ENCODE measurements at regions not wholly inside any gene's neighbourhood (a gene's known extent, or its start where the extent isn't known, plus 50 kb on each side); places are given as distances from the start of the nearest gene placed in this dataset.

- no peak for DNase-seq
- no peaks in the 10 kb centered on the region for H3K36me3 Mint-ChIP-seq (ENCODE audit: low read depth)
- intact Hi-C loops (cut with micrococcal nuclease) = no loop called here
- no peak overlapping the region for H3K4me3 Mint-ChIP-seq
- no peaks in the 10 kb centered on the region for H3K4me1 Mint-ChIP-seq (ENCODE audit: low read depth)
- CTCF ChIA-PET = no interaction called here
- H3K9me3 Mint-ChIP-seq = no peaks in the 10 kb centered on the region
- H3K27me3 Mint-ChIP-seq (ENCODE audit: low read depth) = no peaks in the 10 kb centered on the region
- no peak overlapping the region for H3K27ac Mint-ChIP-seq
These were observed 277.6 kb downstream of the SLITRK6 start for GRCh38 chr13:85521657-85522056.

GRCh38 chr13:85520445-85520844, 278.8 kb downstream of the SLITRK6 start:
- H3K4me3 Mint-ChIP-seq = no peak overlapping the region
- no peaks in the 10 kb centered on the region for H3K4me1 Mint-ChIP-seq (ENCODE audit: low read depth)
- no peak for DNase-seq
- H3K27ac Mint-ChIP-seq = no peak overlapping the region
- H3K27me3 Mint-ChIP-seq (ENCODE audit: low read depth) = no peaks in the 10 kb centered on the region
- intact Hi-C loops (cut with micrococcal nuclease) = no loop called here
- H3K36me3 Mint-ChIP-seq (ENCODE audit: low read depth) = no peaks in the 10 kb centered on the region
- CTCF ChIA-PET = no interaction called here
- peaks cover 3% of the 10 kb centered on the region for H3K9me3 Mint-ChIP-seq

GRCh38 chr13:85519363-85519762, 279.9 kb downstream of the SLITRK6 start:
- CTCF ChIA-PET = no interaction called here
- H3K4me3 Mint-ChIP-seq = no peak overlapping the region
- H3K4me1 Mint-ChIP-seq (ENCODE audit: low read depth) = no peaks in the 10 kb centered on the region
- intact Hi-C loops (cut with micrococcal nuclease) = no loop called here
- H3K27ac Mint-ChIP-seq = no peak overlapping the region
- no peaks in the 10 kb centered on the region for H3K36me3 Mint-ChIP-seq (ENCODE audit: low read depth)
- no peaks in the 10 kb centered on the region for H3K27me3 Mint-ChIP-seq (ENCODE audit: low read depth)
- H3K9me3 Mint-ChIP-seq = peaks cover 3% of the 10 kb centered on the region
- DNase-seq = no peak

DNA sequence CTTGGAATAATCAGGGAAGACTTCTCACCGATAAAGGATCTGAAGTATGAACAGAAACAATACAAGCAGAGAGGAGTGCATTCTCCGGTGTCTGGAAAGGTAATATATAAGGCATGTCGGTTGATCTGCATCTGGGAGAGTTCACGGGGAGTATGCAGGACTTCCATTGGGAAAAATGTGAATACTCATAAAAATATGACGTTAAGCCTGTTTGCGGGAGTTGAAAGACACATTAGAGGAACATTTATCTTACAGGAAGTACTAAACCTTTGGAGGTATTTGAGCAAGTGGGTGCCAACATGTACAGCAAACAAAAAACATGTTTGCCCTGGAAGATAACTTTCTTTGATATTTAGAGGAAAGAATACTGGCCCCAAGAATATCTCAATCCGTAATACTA, 286.8 kb downstream of the SLITRK6 start:
- Mint-ChIP-seq H3K4me3 (no peak overlapping the region), H3K27me3 (ENCODE audit: low read depth) (no peaks in the 10 kb centered on the region), H3K4me1 (ENCODE audit: low read depth) (no peaks in the 10 kb centered on the region), H3K36me3 (ENCODE audit: low read depth) (no peaks in the 10 kb centered on the region), H3K27ac (no peak overlapping the region), H3K9me3 (peaks cover 3% of the 10 kb centered on the region)
- no peak for DNase-seq
- CTCF ChIA-PET = interaction anchor here (0.7 kb wide), 1 partner anchor 16 kb away, joined by 5 read pairs; no protein-coding TSS in a partner anchor
- intact Hi-C loops (cut with micrococcal nuclease) = no loop called here

- H3K4me1 Mint-ChIP-seq (ENCODE audit: low read depth) = no peaks in the 10 kb centered on the region
- DNase-seq = no peak
- H3K4me3 Mint-ChIP-seq = no peak overlapping the region
- no peaks in the 10 kb centered on the region for H3K9me3 Mint-ChIP-seq
- H3K36me3 Mint-ChIP-seq (ENCODE audit: low read depth) = no peaks in the 10 kb centered on the region
- CTCF ChIA-PET = interaction anchor here (1.1 kb wide), 1 partner anchor 11 kb away, joined by 3 read pairs; no protein-coding TSS in a partner anchor
- no peak overlapping the region for H3K27ac Mint-ChIP-seq
- H3K27me3 Mint-ChIP-seq (ENCODE audit: low read depth) = no peaks in the 10 kb centered on the region
- intact Hi-C loops (cut with micrococcal nuclease) = no loop called here
These were observed 289.7 kb downstream of the SLITRK6 start for GRCh38 chr13:85509512-85509911.

GRCh38 chr13:85508683-85509329, 290.4 kb downstream of the SLITRK6 start:
- DNase-seq = no peak
- no peak overlapping the region for H3K27ac Mint-ChIP-seq
- CTCF ChIA-PET = interaction anchor here (1.1 kb wide), 1 partner anchor 10 kb away, joined by 3 read pairs; no protein-coding TSS in a partner anchor
- no peaks in the 10 kb centered on the region for H3K36me3 Mint-ChIP-seq (ENCODE audit: low read depth)
- intact Hi-C loops (cut with micrococcal nuclease) = no loop called here
- H3K9me3 Mint-ChIP-seq = no peaks in the 10 kb centered on the region
- H3K4me3 Mint-ChIP-seq = no peak overlapping the region
- no peaks in the 10 kb centered on the region for H3K4me1 Mint-ChIP-seq (ENCODE audit: low read depth)
- no peaks in the 10 kb centered on the region for H3K27me3 Mint-ChIP-seq (ENCODE audit: low read depth)

GRCh38 chr13:85503797-85504196, 295.4 kb downstream of the SLITRK6 start:
- CTCF ChIA-PET = no interaction called here
- H3K9me3 Mint-ChIP-seq = no peaks in the 10 kb centered on the region
- no peaks in the 10 kb centered on the region for H3K36me3 Mint-ChIP-seq (ENCODE audit: low read depth)
- intact Hi-C loops (cut with micrococcal nuclease) = no loop called here
- no peaks in the 10 kb centered on the region for H3K27me3 Mint-ChIP-seq (ENCODE audit: low read depth)
- H3K27ac Mint-ChIP-seq = no peak overlapping the region
- H3K4me3 Mint-ChIP-seq = no peak overlapping the region
- no peak for DNase-seq
- no peaks in the 10 kb centered on the region for H3K4me1 Mint-ChIP-seq (ENCODE audit: low read depth)

GRCh38 chr13:85501616-85502015, 297.6 kb downstream of the SLITRK6 start:
- Mint-ChIP-seq H3K27me3 (ENCODE audit: low read depth) (no peaks in the 10 kb centered on the region), H3K9me3 (no peaks in the 10 kb centered on the region), H3K27ac (no peak overlapping the region), H3K4me3 (no peak overlapping the region), H3K36me3 (ENCODE audit: low read depth) (no peaks in the 10 kb centered on the region), H3K4me1 (ENCODE audit: low read depth) (no peaks in the 10 kb centered on the region)
- intact Hi-C loops (cut with micrococcal nuclease) = no loop called here
- CTCF ChIA-PET = no interaction called here
- DNase-seq = no peak

DNA sequence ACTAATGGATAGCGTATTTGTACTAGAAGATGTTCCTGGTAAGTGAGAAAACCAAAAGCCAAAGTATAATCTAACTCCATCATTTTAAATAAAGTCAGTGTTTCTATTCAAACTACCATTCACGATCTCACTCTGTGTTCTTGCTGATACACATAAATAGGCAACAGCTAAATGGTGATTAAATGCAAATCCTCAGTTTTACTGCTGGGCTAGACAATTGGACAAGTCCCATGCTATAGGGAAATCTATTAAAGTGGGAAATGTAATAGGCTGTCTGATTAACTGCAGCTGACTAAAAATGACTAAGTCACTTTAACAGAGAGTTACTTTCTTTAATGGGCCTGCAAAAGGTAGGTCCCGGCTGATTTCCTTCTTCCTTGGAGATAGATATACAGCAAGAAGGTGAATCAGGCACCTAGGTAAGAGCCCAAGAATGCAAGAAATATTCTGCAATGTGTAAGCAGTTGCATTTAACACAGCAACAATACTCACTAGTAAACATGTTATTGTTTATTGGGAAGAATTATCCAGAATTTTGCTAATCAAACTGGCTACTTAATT, 298.4 kb downstream of the SLITRK6 start:
- intact Hi-C loops (cut with micrococcal nuclease) = no loop called here
- H3K9me3 Mint-ChIP-seq = no peaks in the 10 kb centered on the region
- H3K36me3 Mint-ChIP-seq (ENCODE audit: low read depth) = no peaks in the 10 kb centered on the region
- no peaks in the 10 kb centered on the region for H3K4me1 Mint-ChIP-seq (ENCODE audit: low read depth)
- CTCF ChIA-PET = no interaction called here
- no peak overlapping the region for H3K4me3 Mint-ChIP-seq
- H3K27ac Mint-ChIP-seq = no peak overlapping the region
- no peaks in the 10 kb centered on the region for H3K27me3 Mint-ChIP-seq (ENCODE audit: low read depth)
- no peak for DNase-seq

GRCh38 chr13:85498774-85499173, 300.4 kb downstream of the SLITRK6 start:
- DNase-seq = no peak
- intact Hi-C loops (cut with micrococcal nuclease) = loop anchor here (10.0 kb wide), 1 partner anchor 56 kb away; no protein-coding TSS in a partner anchor
- Mint-ChIP-seq H3K9me3 (no peaks in the 10 kb centered on the region), H3K27me3 (ENCODE audit: low read depth) (no peaks in the 10 kb centered on the region), H3K4me1 (ENCODE audit: low read depth) (no peaks in the 10 kb centered on the region), H3K27ac (no peak overlapping the region), H3K36me3 (ENCODE audit: low read depth) (no peaks in the 10 kb centered on the region), H3K4me3 (no peak overlapping the region)
- CTCF ChIA-PET = interaction anchor here (0.7 kb wide), 1 partner anchor 11 kb away, joined by 3 read pairs; no protein-coding TSS in a partner anchor

DNA sequence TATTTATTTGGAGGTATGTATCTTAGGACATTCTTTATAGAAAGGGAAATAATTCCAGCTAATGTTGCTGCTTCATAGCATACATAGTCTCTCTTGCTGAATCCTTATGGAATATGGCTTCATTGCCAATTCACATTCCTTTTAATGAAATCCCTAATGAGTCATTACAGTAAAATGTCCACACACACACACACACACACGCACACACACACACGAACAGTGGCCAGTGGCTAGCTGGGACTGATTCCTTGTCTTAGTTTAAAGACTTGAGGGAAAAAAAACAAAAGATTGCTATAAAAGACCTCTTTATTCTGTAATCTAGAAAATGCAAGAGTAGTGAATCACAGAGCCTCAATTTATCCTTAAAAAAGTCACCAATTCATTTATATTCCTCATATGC, 301.6 kb downstream of the SLITRK6 start:
- CTCF ChIA-PET = no interaction called here
- intact Hi-C loops (cut with micrococcal nuclease) = loop anchor here (10.0 kb wide), 1 partner anchor 57 kb away; no protein-coding TSS in a partner anchor
- no peaks in the 10 kb centered on the region for H3K27me3 Mint-ChIP-seq (ENCODE audit: low read depth)
- peaks cover 3% of the 10 kb centered on the region for H3K9me3 Mint-ChIP-seq
- no peak for DNase-seq
- no peaks in the 10 kb centered on the region for H3K4me1 Mint-ChIP-seq (ENCODE audit: low read depth)
- no peak overlapping the region for H3K27ac Mint-ChIP-seq
- no peak overlapping the region for H3K4me3 Mint-ChIP-seq
- H3K36me3 Mint-ChIP-seq (ENCODE audit: low read depth) = no peaks in the 10 kb centered on the region

DNA sequence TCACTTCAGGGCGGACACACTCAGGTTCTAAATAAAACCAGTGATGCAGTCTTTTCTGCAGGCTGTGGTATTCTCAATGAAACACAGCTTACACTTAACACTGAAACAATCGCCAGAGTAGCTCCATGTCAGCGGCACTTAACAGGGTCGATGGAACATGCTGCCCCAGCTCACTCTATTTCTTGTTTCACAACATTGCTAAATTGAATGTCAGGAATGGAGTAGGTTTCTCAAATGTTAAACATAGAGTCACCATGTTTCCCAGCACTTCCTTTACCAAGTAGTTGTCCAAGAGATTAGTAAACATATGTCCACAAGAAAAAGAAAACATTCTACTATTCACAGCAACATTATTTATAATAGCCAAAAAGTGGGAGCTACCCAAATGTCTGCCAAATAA, 306.9 kb downstream of the SLITRK6 start:
- H3K4me1 Mint-ChIP-seq (ENCODE audit: low read depth) = no peaks in the 10 kb centered on the region
- H3K27ac Mint-ChIP-seq = no peak overlapping the region
- no peak for DNase-seq
- no peak overlapping the region for H3K4me3 Mint-ChIP-seq
- CTCF ChIA-PET = no interaction called here
- peaks cover 3% of the 10 kb centered on the region for H3K9me3 Mint-ChIP-seq
- intact Hi-C loops (cut with micrococcal nuclease) = loop anchor here (10.0 kb wide), 1 partner anchor 63 kb away; no protein-coding TSS in a partner anchor
- no peaks in the 10 kb centered on the region for H3K27me3 Mint-ChIP-seq (ENCODE audit: low read depth)
- H3K36me3 Mint-ChIP-seq (ENCODE audit: low read depth) = no peaks in the 10 kb centered on the region

- H3K4me3 Mint-ChIP-seq = no peak overlapping the region
These were observed 312.6 kb downstream of the SLITRK6 start for GRCh38 chr13:85486663-85487062.

More at GRCh38 chr13:85486663-85487062, 312.6 kb downstream of the SLITRK6 start:
- no peaks in the 10 kb centered on the region for H3K27me3 Mint-ChIP-seq (ENCODE audit: low read depth)
- H3K27ac Mint-ChIP-seq = no peak overlapping the region
- H3K4me1 Mint-ChIP-seq (ENCODE audit: low read depth) = no peaks in the 10 kb centered on the region
- no peak for DNase-seq
- no peaks in the 10 kb centered on the region for H3K36me3 Mint-ChIP-seq (ENCODE audit: low read depth)
- intact Hi-C loops (cut with micrococcal nuclease) = no loop called here
- H3K9me3 Mint-ChIP-seq = no peaks in the 10 kb centered on the region
- CTCF ChIA-PET = no interaction called here
